HFFc6 (cell line): ENCODE measurements at regions not wholly inside any gene's neighbourhood (a gene's known extent, or its start where the extent isn't known, plus 50 kb on each side); places are given as distances from the start of the nearest gene placed in this dataset.

Experiments used
- DNase-seq: peaks from one replicate; pipeline ENCODE4 v3.0.0-alpha.2; 2018
- H3K27ac Mint-ChIP-seq: 2 replicates; pipeline ENCODE4 v1.8.0; 2020; ENCODE audit warnings: mild to moderate bottlenecking, mixed read lengths
- H3K27me3 Mint-ChIP-seq: 2 replicates; pipeline ENCODE4 v1.8.0; 2021; ENCODE audit warnings: mild to moderate bottlenecking, moderate library complexity, mixed read lengths; ENCODE audit not compliant: insufficient read depth
- H3K36me3 Mint-ChIP-seq: 2 replicates; pipeline ENCODE4 v1.8.0; 2021; ENCODE audit warnings: low read depth, mixed read lengths
- H3K4me1 Mint-ChIP-seq: 2 replicates; pipeline ENCODE4 v1.8.0; 2020; ENCODE audit warnings: low read depth, mixed read lengths
- H3K4me3 Mint-ChIP-seq: 2 replicates; pipeline ENCODE4 v1.8.0; 2020; ENCODE audit warnings: mild to moderate bottlenecking, moderate library complexity, mixed read lengths
- H3K9me3 Mint-ChIP-seq: 2 replicates; pipeline ENCODE4 v1.8.0; 2020; ENCODE audit warnings: mild to moderate bottlenecking, mixed read lengths
- TF ChIP-seq, protein P1 (sequence below): fragments of 200-600 bp; sonication (generic); IDR thresholded peaks from 2 replicates; pipeline ENCODE4 v1.5.0; 2021; ENCODE audit warnings: antibody characterized with exemption, mild to moderate bottlenecking

DNA sequence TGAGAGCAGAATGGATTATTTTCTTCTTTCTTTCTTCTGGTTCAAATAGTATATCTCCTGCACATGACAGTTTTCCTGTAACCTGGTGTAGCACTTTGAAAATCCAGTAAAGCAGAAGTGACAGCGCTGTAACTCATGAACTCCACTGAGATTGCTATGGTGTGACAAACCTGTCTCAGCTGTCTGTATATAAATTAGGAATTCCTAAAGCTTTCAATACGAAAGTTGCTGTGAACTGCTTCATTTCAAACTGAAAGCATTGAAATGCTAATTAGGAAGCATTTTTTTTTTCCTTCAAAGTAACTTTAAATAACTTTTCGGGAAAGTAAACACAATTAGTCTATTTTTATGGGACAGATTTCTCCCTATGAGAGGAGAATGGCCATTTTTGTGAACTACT is 646.9 kb upstream of the ZP4 start:
- TF ChIP-seq, protein P1, sequence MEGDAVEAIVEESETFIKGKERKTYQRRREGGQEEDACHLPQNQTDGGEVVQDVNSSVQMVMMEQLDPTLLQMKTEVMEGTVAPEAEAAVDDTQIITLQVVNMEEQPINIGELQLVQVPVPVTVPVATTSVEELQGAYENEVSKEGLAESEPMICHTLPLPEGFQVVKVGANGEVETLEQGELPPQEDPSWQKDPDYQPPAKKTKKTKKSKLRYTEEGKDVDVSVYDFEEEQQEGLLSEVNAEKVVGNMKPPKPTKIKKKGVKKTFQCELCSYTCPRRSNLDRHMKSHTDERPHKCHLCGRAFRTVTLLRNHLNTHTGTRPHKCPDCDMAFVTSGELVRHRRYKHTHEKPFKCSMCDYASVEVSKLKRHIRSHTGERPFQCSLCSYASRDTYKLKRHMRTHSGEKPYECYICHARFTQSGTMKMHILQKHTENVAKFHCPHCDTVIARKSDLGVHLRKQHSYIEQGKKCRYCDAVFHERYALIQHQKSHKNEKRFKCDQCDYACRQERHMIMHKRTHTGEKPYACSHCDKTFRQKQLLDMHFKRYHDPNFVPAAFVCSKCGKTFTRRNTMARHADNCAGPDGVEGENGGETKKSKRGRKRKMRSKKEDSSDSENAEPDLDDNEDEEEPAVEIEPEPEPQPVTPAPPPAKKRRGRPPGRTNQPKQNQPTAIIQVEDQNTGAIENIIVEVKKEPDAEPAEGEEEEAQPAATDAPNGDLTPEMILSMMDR, result no peak
- Mint-ChIP-seq H3K9me3 (no peaks in the 10 kb centered on the region; the same call in 1 of the 2 replicates), H3K36me3 (no peaks in the 10 kb centered on the region; the same call in 1 of the 2 replicates), H3K27me3 (no peaks in the 10 kb centered on the region), H3K4me1 (peaks cover 29% of the 10 kb centered on the region; the same call in 1 of the 2 replicates), H3K27ac (no peak overlapping the region), H3K4me3 (peak overlapping the region; percentile 60; the same call in 1 of the 2 replicates)
- no peak for DNase-seq

- DNase-seq, result no peak
- H3K36me3 Mint-ChIP-seq, result peaks cover 17% of the 10 kb centered on the region
- H3K4me1 Mint-ChIP-seq, result peaks cover 7% of the 10 kb centered on the region; the same call in 1 of the 2 replicates
- H3K27me3 Mint-ChIP-seq, result peaks cover 2% of the 10 kb centered on the region
- H3K9me3 Mint-ChIP-seq, result no peaks in the 10 kb centered on the region; the same call in none of the 2 replicates
- TF ChIP-seq, protein P1, result no peak
- H3K27ac Mint-ChIP-seq, result no peak overlapping the region
- no peak overlapping the region for H3K4me3 Mint-ChIP-seq
These were observed 639.6 kb upstream of the ZP4 start for GRCh38 chr1:238530209-238530851.

- peaks cover 25% of the 10 kb centered on the region for H3K4me1 Mint-ChIP-seq
- TF ChIP-seq, protein P1, result no peak
- peaks cover 22% of the 10 kb centered on the region for H3K36me3 Mint-ChIP-seq
- DNase-seq, result no peak
- H3K9me3 Mint-ChIP-seq, result peaks cover 23% of the 10 kb centered on the region
- H3K4me3 Mint-ChIP-seq, result no peak overlapping the region
- no peaks in the 10 kb centered on the region for H3K27me3 Mint-ChIP-seq
- H3K27ac Mint-ChIP-seq, result no peak overlapping the region
These were observed 627.0 kb upstream of the ZP4 start for GRCh38 chr1:238517711-238518110.

- TF ChIP-seq, protein P1, result no peak
- Mint-ChIP-seq H3K9me3 (peaks cover 9% of the 10 kb centered on the region), H3K36me3 (peaks cover 10% of the 10 kb centered on the region; the same call in 1 of the 2 replicates), H3K27me3 (no peaks in the 10 kb centered on the region; the same call in 1 of the 2 replicates), H3K4me3 (peak overlapping the region; percentile 58), H3K27ac (peak overlapping the region; percentile 62), H3K4me1 (peaks cover 18% of the 10 kb centered on the region)
- peak; percentile 18 for DNase-seq
These were observed 610.6 kb upstream of the ZP4 start for GRCh38 chr1:238501290-238501689.

DNA sequence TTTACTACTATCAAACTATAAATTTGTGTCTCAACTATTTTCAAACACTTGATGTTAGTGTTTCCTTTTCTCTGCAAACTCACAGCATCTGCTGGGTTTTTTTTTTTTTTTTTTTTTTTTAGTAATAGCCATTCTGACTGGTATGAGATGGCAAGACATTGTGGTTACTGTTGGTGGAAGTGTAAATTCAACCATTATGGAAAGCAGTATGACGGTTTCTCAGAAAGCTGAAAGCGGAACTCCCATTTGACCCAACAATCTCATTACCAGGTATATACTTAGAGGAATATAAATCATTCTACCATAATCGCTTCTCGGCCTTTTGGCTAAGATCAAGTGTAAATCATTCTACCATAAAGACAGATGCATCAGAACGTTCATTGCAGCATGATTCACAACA is 608.3 kb upstream of the ZP4 start:
- no peak for DNase-seq
- Mint-ChIP-seq H3K36me3 (peaks cover 10% of the 10 kb centered on the region; the same call in 1 of the 2 replicates), H3K27ac (no peak overlapping the region), H3K27me3 (no peaks in the 10 kb centered on the region; the same call in 1 of the 2 replicates), H3K4me1 (peaks cover 18% of the 10 kb centered on the region), H3K9me3 (peaks cover 9% of the 10 kb centered on the region), H3K4me3 (no peak overlapping the region)
- TF ChIP-seq, protein P1, result no peak
